Astrocyte (in vitro differentiated cells and primary cell): ENCODE measurements at regions not wholly inside any gene's neighbourhood (a gene's known extent, or its start where the extent isn't known, plus 50 kb on each side); places are given as distances from the start of the nearest gene placed in this dataset.

Source experiments
- DNase-seq: peaks from one replicate; pipeline ENCODE4 v3.0.0-alpha.2; 2010; ENCODE audit warnings: low read depth
- FAIRE-seq: peaks from 2 replicates; lab custom pipeline; 2011; peaks lifted over from hg19 to GRCh38; lab: Jason Lieb, UNC
- H2AFZ ChIP-seq: 2 replicates; pipeline ENCODE4 v1.6.0; 2012; ENCODE audit warnings: low read depth, low read length, inconsistent platforms
- H3K27ac ChIP-seq: 2 replicates; pipeline ENCODE4 v1.5.1; 2011; ENCODE audit warnings: low read depth, low read length, inconsistent platforms
- H3K27me3 ChIP-seq: 2 replicates; pipeline ENCODE4 v1.6.0; 2011; ENCODE audit warnings: low read length, inconsistent platforms; ENCODE audit not compliant: insufficient read depth
- H3K36me3 ChIP-seq: 2 replicates; pipeline ENCODE4 v1.5.1; 2011; ENCODE audit warnings: low read length, inconsistent platforms; ENCODE audit not compliant: insufficient read depth
- H3K4me1 ChIP-seq: 2 replicates; pipeline ENCODE4 v1.5.1; 2011; ENCODE audit warnings: low read length, inconsistent platforms; ENCODE audit not compliant: insufficient read depth
- H3K4me2 ChIP-seq: 2 replicates; pipeline ENCODE4 v1.6.0; 2012; ENCODE audit warnings: low read length, inconsistent platforms
- H3K4me3 ChIP-seq: 2 replicates; pipeline ENCODE4 v1.5.1; 2011; ENCODE audit warnings: low read depth, mild to moderate bottlenecking, low read length, inconsistent platforms; ENCODE audit not compliant: insufficient read depth
- H3K79me2 ChIP-seq: 2 replicates; pipeline ENCODE4 v1.6.0; 2012; ENCODE audit warnings: mild to moderate bottlenecking, low read length, inconsistent platforms; ENCODE audit not compliant: insufficient read depth
- H3K9ac ChIP-seq: 2 replicates; pipeline ENCODE4 v1.6.0; 2012; ENCODE audit warnings: mild to moderate bottlenecking, low read length, inconsistent platforms
- H3K9me3 ChIP-seq: 2 replicates; pipeline ENCODE4 v1.5.1; 2012; ENCODE audit warnings: low read depth, mild to moderate bottlenecking, low read length, inconsistent platforms; ENCODE audit not compliant: insufficient read depth
- H4K20me1 ChIP-seq: 2 replicates; pipeline ENCODE4 v1.6.0; 2012; ENCODE audit warnings: low read length, inconsistent platforms; ENCODE audit not compliant: insufficient read depth
- H3K27ac Mint-ChIP-seq: one replicate; pipeline ENCODE4 v1.8.0; 2021; ENCODE audit warnings: mild to moderate bottlenecking, mixed read lengths; ENCODE audit not compliant: unreplicated experiment
- H3K27me3 Mint-ChIP-seq: one replicate; pipeline ENCODE4 v1.8.0; 2021; ENCODE audit warnings: low read depth, mixed read lengths; ENCODE audit not compliant: unreplicated experiment
- H3K36me3 Mint-ChIP-seq: one replicate; pipeline ENCODE4 v1.8.0; 2021; ENCODE audit warnings: low read depth, mixed read lengths; ENCODE audit not compliant: unreplicated experiment
- H3K4me1 Mint-ChIP-seq: one replicate; pipeline ENCODE4 v1.8.0; 2021; ENCODE audit warnings: low read depth, mixed read lengths; ENCODE audit not compliant: unreplicated experiment
- H3K4me3 Mint-ChIP-seq: one replicate; pipeline ENCODE4 v1.8.0; 2021; ENCODE audit warnings: mild to moderate bottlenecking, moderate library complexity, mixed read lengths; ENCODE audit not compliant: unreplicated experiment
- H3K9me3 Mint-ChIP-seq: one replicate; pipeline ENCODE4 v1.8.0; 2021; ENCODE audit warnings: mild to moderate bottlenecking, mixed read lengths; ENCODE audit not compliant: unreplicated experiment
- EZH2 ChIP-seq: IDR thresholded peaks from 2 replicates; pipeline ENCODE4 v1.6.1; 2012; ENCODE audit warnings: mild to moderate bottlenecking, low read length, inconsistent platforms; ENCODE audit not compliant: insufficient read depth
- TF ChIP-seq, protein P1 (sequence below): IDR thresholded peaks from 2 replicates; pipeline ENCODE4 v1.5.1; 2011; ENCODE audit warnings: low read depth, mild to moderate bottlenecking, inconsistent platforms, low read length, moderate library complexity; ENCODE audit not compliant: insufficient read depth

DNA sequence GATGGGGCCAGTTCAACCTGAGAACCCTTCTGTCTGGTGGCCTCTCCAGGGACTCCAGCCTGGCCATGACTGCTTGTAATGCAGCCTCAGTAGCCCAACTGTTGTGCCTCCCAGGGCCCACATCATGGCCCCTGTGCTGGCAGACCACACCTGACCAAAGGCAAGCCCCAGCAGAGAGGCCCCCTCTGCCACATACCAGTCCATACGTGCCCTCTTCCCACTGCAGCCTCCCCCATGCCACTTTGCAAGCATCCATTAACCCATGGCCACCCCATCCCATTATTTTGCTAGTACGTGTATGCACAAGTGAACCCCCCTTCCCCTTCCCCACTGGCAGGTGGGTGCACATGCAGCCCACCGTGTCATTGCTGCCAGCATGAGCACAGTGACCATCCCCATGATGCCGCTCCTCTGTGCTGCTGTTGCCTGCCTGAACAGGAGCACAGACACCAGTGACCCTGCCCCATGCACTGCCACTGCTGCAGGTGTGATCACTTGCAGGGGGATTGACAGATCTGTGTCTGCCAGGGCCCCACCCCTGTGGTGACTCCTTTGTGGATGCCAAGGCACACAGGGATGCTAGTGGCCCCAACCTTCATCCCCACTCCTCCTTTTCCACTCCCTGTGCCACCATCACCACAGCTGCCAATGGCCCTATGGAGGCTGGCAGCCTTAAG, 330.0 kb upstream of the DSEL start:
- H3K4me1 ChIP-seq: no peaks in the 10 kb centered on the region

DNA sequence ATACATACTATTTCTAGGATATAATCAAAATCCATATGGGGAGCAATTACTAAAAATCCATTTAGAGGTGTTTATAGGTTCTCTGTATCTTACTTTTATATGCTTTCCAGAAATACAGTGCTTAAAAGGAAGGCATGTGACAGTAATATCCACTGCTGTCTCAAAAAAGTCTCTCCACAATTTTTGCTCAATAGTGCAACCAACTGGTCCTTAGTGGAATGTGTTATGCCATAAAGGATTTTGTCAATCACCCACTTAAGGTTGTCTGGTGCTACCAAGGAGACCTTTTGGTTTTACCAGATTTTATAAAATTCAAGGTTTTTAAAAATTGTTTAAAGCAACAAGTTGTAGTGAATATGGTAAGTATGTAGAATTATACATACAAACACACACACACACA, 328.5 kb upstream of the DSEL start:
- Histone ChIP-seq H3K9me3 (no peaks in the 10 kb centered on the region), H3K4me1 (no peaks in the 10 kb centered on the region), H4K20me1 (no peaks in the 10 kb centered on the region), H3K9ac (no peak overlapping the region), H2AFZ (no peak overlapping the region), H3K27me3 (no peaks in the 10 kb centered on the region), H3K27ac (no peak overlapping the region), H3K4me3 (no peak overlapping the region), H3K36me3 (no peaks in the 10 kb centered on the region), H3K4me2 (no peak overlapping the region), H3K79me2 (no peaks in the 10 kb centered on the region)
- H3K4me3 Mint-ChIP-seq: no peak overlapping the region
- DNase-seq (no peak), FAIRE-seq (no peak)
- TF ChIP-seq, protein P1, sequence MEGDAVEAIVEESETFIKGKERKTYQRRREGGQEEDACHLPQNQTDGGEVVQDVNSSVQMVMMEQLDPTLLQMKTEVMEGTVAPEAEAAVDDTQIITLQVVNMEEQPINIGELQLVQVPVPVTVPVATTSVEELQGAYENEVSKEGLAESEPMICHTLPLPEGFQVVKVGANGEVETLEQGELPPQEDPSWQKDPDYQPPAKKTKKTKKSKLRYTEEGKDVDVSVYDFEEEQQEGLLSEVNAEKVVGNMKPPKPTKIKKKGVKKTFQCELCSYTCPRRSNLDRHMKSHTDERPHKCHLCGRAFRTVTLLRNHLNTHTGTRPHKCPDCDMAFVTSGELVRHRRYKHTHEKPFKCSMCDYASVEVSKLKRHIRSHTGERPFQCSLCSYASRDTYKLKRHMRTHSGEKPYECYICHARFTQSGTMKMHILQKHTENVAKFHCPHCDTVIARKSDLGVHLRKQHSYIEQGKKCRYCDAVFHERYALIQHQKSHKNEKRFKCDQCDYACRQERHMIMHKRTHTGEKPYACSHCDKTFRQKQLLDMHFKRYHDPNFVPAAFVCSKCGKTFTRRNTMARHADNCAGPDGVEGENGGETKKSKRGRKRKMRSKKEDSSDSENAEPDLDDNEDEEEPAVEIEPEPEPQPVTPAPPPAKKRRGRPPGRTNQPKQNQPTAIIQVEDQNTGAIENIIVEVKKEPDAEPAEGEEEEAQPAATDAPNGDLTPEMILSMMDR: no peak
- TF ChIP-seq EZH2: no peak
- no peaks in the 10 kb centered on the region for H3K4me1 Mint-ChIP-seq
- no peaks in the 10 kb centered on the region for H3K9me3 Mint-ChIP-seq
- no peak overlapping the region for H3K27ac Mint-ChIP-seq
- peaks cover 2% of the 10 kb centered on the region for H3K36me3 Mint-ChIP-seq
- H3K27me3 Mint-ChIP-seq: no peaks in the 10 kb centered on the region

More for the DNA sequence above, 330.0 kb upstream of the DSEL start:
- no peaks in the 10 kb centered on the region for H3K9me3 Mint-ChIP-seq
- FAIRE-seq (no peak), DNase-seq (no peak)
- no peaks in the 10 kb centered on the region for H3K27me3 ChIP-seq
- TF ChIP-seq EZH2: no peak
- TF ChIP-seq, protein P1: no peak
- no peaks in the 10 kb centered on the region for H3K4me1 Mint-ChIP-seq
- peaks cover 2% of the 10 kb centered on the region for H3K36me3 Mint-ChIP-seq
- H3K9me3 ChIP-seq: no peaks in the 10 kb centered on the region
- no peak overlapping the region for H3K4me3 ChIP-seq
- H3K4me2 ChIP-seq: no peak overlapping the region
- H3K4me3 Mint-ChIP-seq: no peak overlapping the region
- H3K36me3 ChIP-seq: no peaks in the 10 kb centered on the region
- no peaks in the 10 kb centered on the region for H3K27me3 Mint-ChIP-seq
- no peak overlapping the region for H3K27ac ChIP-seq
- no peak overlapping the region for H3K27ac Mint-ChIP-seq
- H2AFZ ChIP-seq: no peak overlapping the region
- no peaks in the 10 kb centered on the region for H3K79me2 ChIP-seq
- no peak overlapping the region for H3K9ac ChIP-seq
- no peaks in the 10 kb centered on the region for H4K20me1 ChIP-seq

DNA sequence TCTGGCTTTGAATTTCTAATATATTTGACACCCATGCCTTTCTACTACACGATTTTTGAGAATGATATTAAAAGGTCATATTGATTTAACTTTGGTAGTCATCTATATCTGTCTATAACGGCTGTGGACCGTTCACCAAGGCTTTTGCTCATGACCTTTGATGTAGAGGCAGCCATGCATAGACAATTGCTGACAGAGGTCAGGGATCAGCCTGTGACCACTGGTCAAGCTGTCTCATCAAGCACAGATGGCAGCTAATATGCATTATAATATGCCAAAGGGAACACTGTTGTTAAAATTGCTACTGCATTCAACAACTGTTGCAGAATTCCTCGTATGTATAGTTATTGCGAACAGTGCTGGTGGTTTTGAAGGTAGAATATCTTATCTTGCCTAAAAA, 323.9 kb upstream of the DSEL start:
- H3K27me3 Mint-ChIP-seq: no peaks in the 10 kb centered on the region

More for the DNA sequence above, 323.9 kb upstream of the DSEL start:
- H3K27me3 ChIP-seq: no peaks in the 10 kb centered on the region
- Mint-ChIP-seq H3K4me3 (no peak overlapping the region), H3K27ac (no peak overlapping the region), H3K36me3 (no peaks in the 10 kb centered on the region), H3K9me3 (peaks cover 3% of the 10 kb centered on the region), H3K4me1 (no peaks in the 10 kb centered on the region)
- H3K9me3 ChIP-seq: no peaks in the 10 kb centered on the region
- no peaks in the 10 kb centered on the region for H3K4me1 ChIP-seq
- FAIRE-seq: no peak
- H3K9ac ChIP-seq: no peak overlapping the region
- H3K79me2 ChIP-seq: no peaks in the 10 kb centered on the region
- H3K36me3 ChIP-seq: no peaks in the 10 kb centered on the region
- TF ChIP-seq, protein P1: no peak
- no peak for TF ChIP-seq EZH2
- no peak for DNase-seq
- no peak overlapping the region for H3K4me2 ChIP-seq
- no peaks in the 10 kb centered on the region for H4K20me1 ChIP-seq
- no peak overlapping the region for H3K27ac ChIP-seq
- no peak overlapping the region for H2AFZ ChIP-seq
- H3K4me3 ChIP-seq: no peak overlapping the region
